NCI-H526 (cell line): ENCODE measurements at regions not wholly inside any gene's neighbourhood (a gene's known extent, or its start where the extent isn't known, plus 50 kb on each side); places are given as distances from the start of the nearest gene placed in this dataset.
"Not testable (repeated sequence)": the region's sequence is repeated elsewhere in the genome, so short reads cannot be mapped to it uniquely, and the experiment has no call there.

Experiments
- DNase-seq, 2 experiments: peaks; one replicate each; lab custom pipeline; 2025; lab: John Stamatoyannopoulos, UW

GRCh38 chr21:9745457-9746108 lies 775.8 kb upstream of the TPTE start:
- DNase-seq, result not testable (repeated sequence)

- not testable (repeated sequence) for DNase-seq
These were observed 775.1 kb upstream of the TPTE start for GRCh38 chr21:9746311-9746710.

GRCh38 chr21:9746831-9747606 lies 774.4 kb upstream of the TPTE start:
- not testable (repeated sequence) for DNase-seq

DNA sequence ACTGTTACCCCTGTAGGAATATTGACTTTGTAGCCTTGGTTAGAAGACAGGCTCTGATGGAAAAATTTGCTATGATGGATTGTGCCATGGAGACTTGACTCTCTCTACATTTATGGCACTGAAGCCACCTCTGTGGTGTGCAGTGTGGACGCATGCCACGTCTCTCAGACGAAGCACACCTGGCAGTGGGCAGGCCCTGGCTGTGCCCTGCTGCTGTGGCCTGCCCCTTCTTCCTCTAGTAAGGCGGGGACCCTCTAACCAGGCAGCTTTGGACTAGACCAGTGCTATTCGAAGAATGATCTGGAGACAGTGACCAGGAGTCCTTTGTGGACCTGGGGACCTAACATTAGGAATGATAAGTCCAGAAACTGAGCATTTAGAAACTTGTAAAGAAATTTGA lies 773.5 kb upstream of the TPTE start:
- not testable (repeated sequence) for DNase-seq

DNA sequence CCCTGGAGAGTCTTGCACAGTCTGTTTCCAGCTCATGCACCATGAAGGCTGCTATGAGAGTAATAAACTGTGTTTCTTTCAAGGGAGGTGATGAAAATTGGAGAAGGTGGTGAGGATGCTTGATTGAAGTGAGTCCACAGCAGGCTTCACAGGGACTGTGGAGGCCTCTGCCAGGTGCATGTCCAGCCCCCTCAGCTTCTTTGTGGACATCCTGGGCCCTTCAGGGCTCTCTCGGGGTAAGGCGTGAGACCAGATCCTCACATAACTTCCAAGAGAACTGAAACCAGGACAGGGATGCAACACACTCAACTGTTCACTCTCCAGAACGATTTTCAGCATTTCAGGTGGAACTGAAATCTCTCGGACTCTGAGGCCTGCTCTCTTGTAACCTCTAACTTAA lies 772.9 kb upstream of the TPTE start:
- not testable (repeated sequence) for DNase-seq

- not testable (repeated sequence) for DNase-seq
These were observed 771.6 kb upstream of the TPTE start for GRCh38 chr21:9749741-9750230.

DNA sequence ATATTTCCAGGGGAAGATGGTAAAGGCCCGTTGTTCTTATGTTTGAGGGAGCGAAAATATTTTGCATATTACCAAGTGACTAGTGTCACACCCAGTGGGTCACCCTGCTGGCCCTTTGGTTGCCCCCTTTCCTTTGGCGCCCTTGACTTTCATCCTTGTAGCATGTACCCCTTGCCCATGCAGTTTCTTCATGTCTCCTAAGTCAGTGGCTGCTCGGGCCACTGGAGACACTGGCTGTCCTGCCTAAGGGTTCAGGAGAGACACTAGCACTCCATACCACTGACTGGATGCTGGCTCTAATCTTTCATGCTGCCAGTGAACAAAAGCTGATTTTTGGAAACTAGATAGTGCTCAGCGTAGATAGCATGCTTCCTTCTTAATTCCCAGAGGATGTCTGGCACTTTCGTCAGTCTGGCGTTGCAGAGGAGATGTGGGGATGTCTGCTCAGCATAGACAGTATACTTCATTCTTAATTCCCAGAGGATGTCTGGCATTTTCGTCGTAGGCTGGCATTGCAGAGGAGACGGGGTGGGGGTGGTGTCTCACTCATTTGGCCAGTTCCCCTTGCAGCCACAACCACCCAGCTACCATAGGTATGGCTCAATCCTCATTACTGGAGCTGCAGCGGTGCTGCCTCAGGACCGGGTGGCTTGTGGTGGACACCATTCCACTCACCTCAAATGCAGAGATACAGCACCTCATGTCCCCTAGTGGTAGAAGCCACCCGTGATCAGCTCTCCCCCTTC lies 770.9 kb upstream of the TPTE start:
- no peak for DNase-seq

- DNase-seq, result peak in 1 of 2 experiments; percentile 33
These were observed 770.2 kb upstream of the TPTE start for GRCh38 chr21:9751087-9751585.

DNA sequence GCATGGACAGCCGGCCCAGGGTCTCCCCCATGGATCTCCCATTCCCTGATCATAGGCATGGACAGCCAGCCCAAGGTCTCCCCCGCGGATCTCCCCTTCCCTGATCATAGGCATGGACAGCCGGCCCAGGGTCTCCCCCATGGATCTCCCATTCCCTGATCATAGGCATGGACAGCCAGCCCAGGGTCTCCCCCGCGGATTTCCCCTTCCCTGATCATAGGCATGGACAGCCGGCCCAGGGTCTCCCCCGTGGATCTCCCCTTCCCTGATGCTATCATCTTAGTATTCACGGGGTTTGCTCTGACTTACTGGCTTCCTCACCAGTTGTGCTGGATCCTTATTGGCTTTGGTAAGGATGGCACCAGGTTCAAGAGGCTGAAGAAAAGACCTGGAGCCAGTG lies 769.4 kb upstream of the TPTE start:
- not testable (repeated sequence) for DNase-seq

DNA sequence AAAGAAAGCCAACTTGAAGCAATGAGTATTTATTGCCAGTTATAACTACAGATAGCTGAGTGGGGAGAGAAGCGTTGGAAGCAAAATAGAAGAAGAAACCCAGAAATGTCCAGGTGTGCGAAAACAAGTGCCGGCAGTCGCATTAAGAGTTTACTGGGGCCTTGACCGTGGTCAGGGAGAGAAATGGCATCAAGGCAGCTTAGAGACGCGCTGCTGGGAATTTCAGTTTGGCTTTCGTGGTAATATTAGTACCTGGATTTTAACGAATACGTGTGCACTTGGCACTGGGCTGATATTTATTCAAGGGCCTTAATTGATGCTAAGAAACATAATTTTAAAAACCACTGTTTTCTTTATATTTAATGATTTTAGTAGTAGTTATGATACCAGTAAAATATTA lies 767.9 kb upstream of the TPTE start:
- DNase-seq, result not testable (repeated sequence)

- DNase-seq, result no peak
These were observed 767.4 kb upstream of the TPTE start for GRCh38 chr21:9753943-9754342.

DNA sequence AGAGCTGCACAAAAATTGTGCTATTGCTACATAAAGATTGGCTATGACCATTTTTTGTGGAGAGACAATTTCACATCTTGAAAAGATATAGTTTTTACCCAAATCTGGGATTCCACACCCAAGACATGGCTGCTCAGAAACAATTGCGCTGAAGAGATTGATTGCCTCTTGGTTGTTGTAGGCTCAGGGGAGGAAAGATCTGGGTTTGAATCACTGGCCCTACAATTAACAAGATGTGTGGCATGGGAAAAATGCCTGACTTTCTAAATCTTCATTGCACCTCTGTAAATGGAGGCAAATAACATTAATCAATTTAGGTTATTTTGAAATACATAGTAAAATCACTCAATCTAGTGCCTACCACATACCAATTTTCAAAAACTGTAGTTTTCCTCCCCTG lies 766.9 kb upstream of the TPTE start:
- not testable (repeated sequence) for DNase-seq

DNA sequence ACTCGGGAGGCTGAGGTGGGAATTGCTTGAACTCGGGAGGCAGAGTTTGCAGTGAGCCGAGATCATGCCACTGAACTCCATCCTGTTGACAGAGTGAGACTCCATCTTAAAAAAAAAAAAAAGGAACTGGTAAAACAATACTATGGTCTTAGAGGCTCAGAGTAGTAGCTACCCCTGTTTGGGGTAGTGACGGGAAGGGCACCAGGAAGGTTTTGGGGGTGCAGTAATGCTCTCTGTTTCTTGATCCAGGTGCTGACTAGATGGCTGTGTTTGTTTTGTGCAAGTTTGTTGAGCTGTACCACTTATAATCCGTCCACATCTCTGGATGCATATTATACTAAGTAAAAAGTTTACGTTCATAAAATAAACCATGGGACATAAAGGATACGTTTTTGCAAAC lies 765.8 kb upstream of the TPTE start:
- no peak for DNase-seq

DNA sequence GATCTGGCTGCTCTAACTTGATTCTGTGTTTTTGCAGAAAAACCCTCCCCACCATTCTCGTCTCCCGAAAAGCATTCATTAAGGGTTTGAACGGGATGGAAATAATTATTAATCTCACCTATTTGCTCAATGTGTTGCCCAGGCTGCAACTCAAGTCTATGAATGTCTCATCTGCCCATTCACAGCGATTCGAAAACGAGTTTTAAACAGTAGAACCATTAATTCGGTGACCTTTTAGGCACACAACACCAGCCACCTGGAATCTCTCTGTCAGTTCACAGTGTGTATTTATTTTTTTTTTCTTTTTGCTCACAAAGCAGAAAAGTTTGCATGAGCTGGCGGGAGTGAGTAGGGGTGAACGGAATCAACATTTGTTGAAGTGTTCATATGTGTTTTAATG lies 764.7 kb upstream of the TPTE start:
- no peak for DNase-seq

GRCh38 chr21:9757118-9757517 lies 764.3 kb upstream of the TPTE start:
- not testable (repeated sequence) for DNase-seq

- DNase-seq, result not testable (repeated sequence)
These were observed 763.8 kb upstream of the TPTE start for GRCh38 chr21:9757572-9757971.

GRCh38 chr21:9758141-9758540 lies 763.2 kb upstream of the TPTE start:
- no peak for DNase-seq

- DNase-seq, result no peak
These were observed 762.5 kb upstream of the TPTE start for GRCh38 chr21:9758888-9759287.

DNA sequence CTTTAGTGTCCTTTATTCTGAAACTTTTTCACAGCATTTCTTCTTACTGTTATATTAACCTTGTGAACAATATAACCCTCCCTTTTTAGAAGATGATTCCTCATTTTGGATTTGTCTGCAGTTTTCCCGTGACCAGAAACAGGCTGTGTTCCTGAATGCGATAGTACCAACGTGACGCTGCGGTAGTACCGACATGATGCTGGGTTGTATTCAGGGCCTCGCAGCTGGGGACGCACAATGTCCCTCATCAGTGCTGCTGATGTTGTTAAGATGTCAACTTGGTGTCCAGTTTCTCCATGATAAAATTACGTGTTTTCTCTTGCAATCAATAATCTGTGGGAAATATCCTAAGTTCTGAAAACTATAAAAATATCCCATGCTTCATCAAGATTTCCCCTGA lies 761.4 kb upstream of the TPTE start:
- no peak for DNase-seq

- no peak for DNase-seq
These were observed 760.8 kb upstream of the TPTE start for GRCh38 chr21:9760398-9761074.

GRCh38 chr21:9763306-9763705 lies 758.1 kb upstream of the TPTE start:
- no peak for DNase-seq

DNA sequence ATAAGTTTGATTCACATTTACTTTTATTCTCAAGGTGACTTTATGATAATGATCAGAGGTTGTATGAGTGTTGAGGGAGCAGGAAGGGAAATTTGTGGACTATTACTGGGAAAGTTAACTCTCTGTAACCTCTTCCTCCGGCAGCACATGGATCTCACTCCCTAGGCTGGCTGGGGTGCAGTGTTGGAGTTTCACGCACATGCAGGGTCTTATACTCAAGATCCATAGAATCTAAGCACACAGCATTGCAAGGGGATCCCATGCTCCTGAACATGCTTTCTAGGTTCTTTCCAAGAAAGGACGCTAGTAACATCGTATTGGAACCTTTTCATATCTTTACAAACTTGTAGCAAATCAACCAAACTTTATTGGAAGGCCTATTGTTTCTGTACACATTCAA lies 757.6 kb upstream of the TPTE start:
- DNase-seq, result no peak
